A673 (cell line): ENCODE measurements at regions not wholly inside any gene's neighbourhood (a gene's known extent, or its start where the extent isn't known, plus 50 kb on each side); places are given as distances from the start of the nearest gene placed in this dataset.
"Not testable (repeated sequence)": the region's sequence is repeated elsewhere in the genome, so short reads cannot be mapped to it uniquely, and the experiment has no call there.

Experiments used
- EZH2 ChIP-seq: fragments of 200-600 bp; sonication (generic); IDR thresholded peaks from 2 replicates; pipeline ENCODE4 v1.6.1; 2017; ENCODE audit warnings: borderline replicate concordance, low read depth, mild to moderate bottlenecking, mixed read lengths, antibody characterized with exemption, low read length; ENCODE audit not compliant: poor library complexity, severe bottlenecking
- TF ChIP-seq, protein P1 (sequence below): fragments of 300-800, 200-600 bp; sonication (generic); conservative IDR thresholded peaks from 2 replicates; pipeline ENCODE4 v1.5.1; 2017; ENCODE audit warnings: low read depth, mild to moderate bottlenecking, antibody characterized with exemption, low read length, moderate library complexity, mixed read lengths

DNA sequence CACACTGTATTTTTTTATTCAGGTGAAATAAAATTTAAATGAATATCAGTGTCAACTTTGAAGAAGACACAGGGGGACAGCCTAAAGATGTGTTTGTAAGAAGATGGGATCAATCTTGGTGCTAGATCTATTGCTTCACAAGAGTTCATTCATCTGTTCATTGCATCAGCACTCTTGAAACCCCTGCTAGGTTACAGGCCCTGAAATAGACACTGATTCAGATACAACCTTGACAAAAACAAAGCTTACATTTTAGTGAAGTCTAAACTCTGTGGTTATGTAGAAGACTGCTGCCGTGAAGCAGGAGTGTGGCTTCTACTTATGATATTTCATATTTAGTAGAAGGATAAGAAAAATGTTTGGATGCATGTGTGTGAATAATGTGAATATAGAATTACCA lies 215.9 kb upstream of the LRRC61 start:
- TF ChIP-seq, protein P1, sequence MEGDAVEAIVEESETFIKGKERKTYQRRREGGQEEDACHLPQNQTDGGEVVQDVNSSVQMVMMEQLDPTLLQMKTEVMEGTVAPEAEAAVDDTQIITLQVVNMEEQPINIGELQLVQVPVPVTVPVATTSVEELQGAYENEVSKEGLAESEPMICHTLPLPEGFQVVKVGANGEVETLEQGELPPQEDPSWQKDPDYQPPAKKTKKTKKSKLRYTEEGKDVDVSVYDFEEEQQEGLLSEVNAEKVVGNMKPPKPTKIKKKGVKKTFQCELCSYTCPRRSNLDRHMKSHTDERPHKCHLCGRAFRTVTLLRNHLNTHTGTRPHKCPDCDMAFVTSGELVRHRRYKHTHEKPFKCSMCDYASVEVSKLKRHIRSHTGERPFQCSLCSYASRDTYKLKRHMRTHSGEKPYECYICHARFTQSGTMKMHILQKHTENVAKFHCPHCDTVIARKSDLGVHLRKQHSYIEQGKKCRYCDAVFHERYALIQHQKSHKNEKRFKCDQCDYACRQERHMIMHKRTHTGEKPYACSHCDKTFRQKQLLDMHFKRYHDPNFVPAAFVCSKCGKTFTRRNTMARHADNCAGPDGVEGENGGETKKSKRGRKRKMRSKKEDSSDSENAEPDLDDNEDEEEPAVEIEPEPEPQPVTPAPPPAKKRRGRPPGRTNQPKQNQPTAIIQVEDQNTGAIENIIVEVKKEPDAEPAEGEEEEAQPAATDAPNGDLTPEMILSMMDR: not testable (repeated sequence)
- TF ChIP-seq EZH2: not testable (repeated sequence)
